HG03066 (cell line): ENCODE measurements at regions not wholly inside any gene's neighbourhood (a gene's known extent, or its start where the extent isn't known, plus 50 kb on each side); places are given as distances from the start of the nearest gene placed in this dataset.
"Not testable (repeated sequence)": the region's sequence is repeated elsewhere in the genome, so short reads cannot be mapped to it uniquely, and the experiment has no call there.

Experiments
- ATAC-seq: cut with Tn5 transposase; IDR thresholded peaks from one replicate; pipeline ENCODE4 v1.9.1; 2021; ENCODE audit warnings: low read depth; ENCODE audit not compliant: unreplicated experiment

- ATAC-seq, result no peak
Measured at GRCh38 chr21:35178098-35178497, 129.0 kb upstream of the RUNX1 start.

DNA sequence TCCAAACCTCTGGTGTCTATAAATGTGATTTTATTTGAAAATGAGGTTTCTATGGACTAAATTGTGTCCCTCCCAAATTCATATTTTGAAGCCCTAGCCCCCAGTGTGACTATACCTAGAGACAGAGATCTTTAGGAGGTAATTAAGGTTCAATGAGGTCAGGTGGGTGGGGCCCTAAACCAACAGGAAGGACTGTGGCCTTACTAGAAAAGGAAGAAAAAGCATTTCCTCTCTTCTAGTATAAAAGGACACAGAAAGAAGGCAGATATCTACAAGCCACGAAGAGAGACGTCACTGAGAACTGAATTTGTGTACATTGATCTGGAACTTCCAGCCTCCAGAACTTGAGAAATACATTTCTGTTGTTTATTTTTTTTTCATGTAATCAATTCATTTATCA is 123.1 kb upstream of the RUNX1 start:
- ATAC-seq, result no peak

DNA sequence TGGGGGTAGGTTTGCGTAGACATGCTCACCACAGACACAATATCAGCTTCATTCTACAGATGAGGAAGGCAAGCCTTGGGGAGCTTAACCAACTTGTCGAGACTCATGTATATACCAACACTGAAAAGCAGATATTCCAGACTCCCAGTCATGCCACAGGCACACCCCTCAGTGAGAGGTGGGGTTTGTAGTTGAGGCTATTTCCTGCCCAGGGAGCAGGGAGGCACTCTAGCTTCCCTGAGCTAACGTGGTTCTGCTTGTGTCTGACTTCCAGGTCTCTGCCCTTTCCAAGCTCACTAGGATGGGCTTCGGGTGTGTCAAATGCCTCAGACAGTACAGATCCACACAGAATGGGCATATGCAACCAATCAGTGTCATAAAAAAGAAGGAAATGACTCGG is 122.3 kb upstream of the RUNX1 start:
- no peak for ATAC-seq

GRCh38 chr21:35170818-35171217 is 121.7 kb upstream of the RUNX1 start:
- ATAC-seq, result no peak

DNA sequence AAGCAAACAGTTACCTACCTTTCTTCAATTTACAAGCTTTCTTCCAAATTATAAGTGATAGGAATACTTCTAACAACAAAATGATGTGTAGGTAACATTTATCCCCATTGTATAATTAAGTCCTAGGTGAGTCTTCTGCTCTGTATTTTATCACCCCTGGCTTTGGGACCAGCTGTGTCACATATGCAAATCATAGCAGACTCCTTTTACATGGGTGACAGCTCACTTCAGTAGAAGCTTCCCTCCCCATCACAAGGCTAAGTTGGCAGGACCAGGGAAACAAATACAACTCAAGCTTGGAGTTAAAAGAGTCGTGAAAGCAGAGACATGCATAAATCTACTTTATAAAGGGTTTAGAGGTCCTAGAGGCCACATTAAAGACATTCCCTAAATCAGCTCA is 121.1 kb upstream of the RUNX1 start:
- no peak for ATAC-seq

GRCh38 chr21:35169574-35169973 is 120.5 kb upstream of the RUNX1 start:
- ATAC-seq, result no peak

- ATAC-seq, result no peak
Measured at GRCh38 chr21:35168735-35169134, 119.6 kb upstream of the RUNX1 start.

- no peak for ATAC-seq
Measured at GRCh38 chr21:35164971-35165483, 115.9 kb upstream of the RUNX1 start.

DNA sequence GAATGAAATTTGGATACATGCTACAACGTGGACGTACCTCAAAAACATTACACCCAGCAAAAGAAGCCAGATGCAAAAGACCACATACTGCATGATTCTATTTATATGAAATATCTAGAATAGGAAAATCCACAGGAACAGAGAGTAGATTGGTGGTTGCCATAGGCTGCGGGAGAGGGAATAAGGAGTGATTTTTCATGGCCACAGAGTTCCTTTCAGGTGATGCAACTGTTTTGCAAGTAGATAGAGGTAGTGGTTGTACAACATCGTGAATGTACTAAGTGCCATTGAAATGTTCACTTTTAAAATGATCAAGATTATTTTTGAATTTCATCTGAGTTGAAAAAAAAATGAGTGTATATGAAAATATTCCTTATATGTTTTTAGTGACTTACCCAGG is 115.3 kb upstream of the RUNX1 start:
- ATAC-seq, result no peak

DNA sequence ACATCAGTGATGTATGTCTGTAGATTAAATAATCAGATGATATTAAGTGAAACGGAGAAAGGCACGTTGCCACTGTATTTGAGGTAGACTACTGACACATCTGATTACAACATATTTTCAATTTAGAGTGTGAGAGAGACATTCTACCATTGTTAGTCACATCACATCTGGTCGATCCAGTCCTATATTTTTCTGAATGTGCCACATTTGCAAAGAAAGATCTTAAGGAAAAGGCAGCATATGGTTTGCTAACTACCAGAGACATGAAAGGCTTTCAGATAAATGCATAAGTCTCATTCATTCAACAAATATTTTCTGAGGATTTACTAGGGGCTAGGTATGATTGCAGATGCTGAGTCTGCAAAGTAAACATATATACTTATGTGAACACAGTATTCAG is 114.3 kb upstream of the RUNX1 start:
- ATAC-seq, result no peak

DNA sequence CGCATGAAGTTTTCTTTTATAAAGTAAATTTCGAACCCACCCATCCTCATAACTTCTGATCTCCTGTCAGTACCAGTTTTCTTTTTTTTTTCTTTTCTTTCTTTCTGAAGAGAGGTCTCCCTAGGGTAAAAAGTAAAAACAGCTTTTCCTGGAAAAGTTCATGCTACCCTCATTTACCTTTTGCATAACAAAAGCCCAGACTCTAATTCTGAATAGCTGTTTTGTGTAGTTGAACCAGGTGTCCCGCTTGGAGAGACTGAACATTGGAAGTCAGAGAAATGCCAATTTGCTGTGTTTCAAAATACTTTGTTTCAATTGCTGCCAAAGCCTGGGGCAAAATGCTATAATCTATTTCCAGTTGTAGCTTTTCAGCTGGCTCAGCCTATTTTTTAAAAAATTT is 113.7 kb upstream of the RUNX1 start:
- ATAC-seq, result no peak

DNA sequence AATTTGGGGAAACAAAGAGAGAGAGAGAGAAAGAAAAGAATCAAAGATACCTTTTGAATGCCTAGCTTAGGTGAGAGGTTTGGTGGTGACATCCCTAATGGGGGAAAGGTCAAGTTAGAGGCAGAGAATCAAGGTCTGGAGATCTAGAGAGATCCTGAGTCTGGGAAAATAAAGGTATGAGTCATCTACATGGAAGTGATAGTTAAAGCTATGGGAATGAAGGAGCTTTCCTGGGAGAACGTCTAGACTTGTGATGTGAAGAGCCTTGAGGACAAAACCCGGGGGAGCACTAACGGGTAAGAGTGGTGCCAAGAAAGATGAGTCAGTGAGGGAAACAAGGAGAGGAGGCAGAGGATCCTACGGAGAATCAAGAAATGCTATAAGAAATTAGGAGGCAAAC is 110.8 kb upstream of the RUNX1 start:
- ATAC-seq, result no peak

GRCh38 chr21:35157374-35157773 is 108.3 kb upstream of the RUNX1 start:
- not testable (repeated sequence) for ATAC-seq

DNA sequence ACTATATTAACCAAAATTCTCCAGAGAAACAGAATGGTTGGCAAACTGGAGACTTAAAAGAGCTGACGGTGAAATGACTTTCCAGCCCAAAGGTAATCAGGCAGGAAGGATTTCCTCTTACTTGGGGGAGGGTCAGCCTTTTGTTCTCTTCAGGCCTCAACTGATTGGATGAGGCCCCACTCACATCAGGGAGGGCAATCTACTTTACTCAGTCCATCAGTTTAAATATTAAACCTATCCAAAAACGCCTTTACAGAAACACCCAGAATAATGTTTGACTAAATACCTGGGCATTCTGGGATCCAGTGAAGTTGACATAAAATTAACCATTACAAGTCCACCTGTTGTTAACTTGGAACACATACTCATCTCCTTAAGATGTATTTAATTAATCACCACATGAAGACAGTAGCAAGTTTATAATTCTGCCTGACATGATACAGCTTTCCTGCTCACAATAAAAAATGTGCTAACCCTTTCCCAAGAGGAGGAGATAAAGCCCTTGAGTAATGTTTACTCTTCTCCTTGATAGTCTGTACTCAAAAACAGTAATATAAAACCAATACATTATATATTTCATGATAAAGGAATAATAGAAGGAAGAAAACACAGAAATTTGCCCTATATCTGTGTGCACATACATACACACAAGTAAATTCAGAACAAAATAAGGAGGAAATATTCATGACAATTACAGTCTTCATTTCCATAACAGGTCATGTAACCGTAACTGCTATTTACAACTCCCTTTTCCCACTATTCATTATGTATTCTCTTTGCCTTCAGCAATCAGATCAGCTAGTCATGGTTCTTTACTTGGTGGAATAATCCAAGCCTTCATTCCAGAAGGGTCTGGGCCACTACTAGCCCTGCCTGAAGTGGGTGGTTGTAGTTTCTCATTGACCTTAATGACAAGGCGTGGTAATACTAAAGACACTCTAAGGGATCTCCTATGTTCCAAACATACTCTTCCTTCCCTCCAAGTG is 107.5 kb upstream of the RUNX1 start:
- ATAC-seq, result no peak

DNA sequence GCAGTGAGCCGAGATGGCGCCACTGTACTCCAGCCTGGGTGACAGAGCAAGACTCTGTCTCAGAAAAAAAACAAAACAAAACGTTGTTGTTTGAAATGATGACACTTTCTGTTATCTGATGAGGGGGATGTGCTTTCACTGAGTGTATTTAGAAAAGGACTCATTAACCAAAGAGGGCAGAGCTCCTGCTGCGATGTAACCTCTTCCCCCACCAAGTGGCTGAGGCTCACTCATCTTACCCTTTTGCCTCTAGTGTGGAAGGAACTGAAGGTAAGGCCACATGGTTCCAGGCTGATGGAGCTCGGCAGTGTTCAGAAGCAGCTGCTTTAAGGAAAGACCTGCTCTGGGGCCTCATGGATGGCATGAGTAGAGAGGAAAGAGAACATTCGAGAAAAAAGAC is 105.7 kb upstream of the RUNX1 start:
- ATAC-seq, result no peak

GRCh38 chr21:35153671-35154070 is 104.6 kb upstream of the RUNX1 start:
- no peak for ATAC-seq

DNA sequence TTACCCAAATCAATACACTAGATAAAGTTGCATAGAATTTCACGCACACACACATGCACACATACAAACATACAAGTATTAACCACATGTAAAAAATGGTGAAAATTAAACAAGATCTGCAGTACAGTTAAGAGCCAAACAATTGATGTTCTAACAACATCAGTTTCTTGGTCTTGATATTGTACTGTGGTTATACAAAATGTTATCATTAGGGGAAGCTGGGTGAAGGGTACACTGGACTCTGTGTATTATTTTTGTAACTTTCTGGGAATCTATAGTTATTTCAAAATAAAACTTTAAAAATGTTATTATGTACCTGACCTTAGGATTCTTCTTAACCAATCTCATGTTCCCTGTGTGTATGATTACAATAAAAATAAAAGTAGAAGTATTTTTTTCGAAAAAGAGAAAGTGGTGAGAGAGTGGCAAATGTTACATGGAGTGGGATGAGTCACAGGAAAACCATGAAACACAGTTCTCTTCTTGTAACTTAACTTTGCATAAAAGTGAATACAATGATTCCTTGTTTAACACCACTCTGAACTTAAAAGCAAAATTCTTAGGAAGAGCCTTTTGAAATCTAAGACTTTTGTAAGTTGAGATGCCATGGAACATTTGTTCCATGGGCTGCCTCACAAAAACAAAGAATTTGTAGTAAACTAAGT is 101.6 kb upstream of the RUNX1 start:
- ATAC-seq, result no peak

GRCh38 chr21:35149698-35150097 is 100.6 kb upstream of the RUNX1 start:
- ATAC-seq, result no peak

GRCh38 chr21:35147439-35147838 is 98.3 kb upstream of the RUNX1 start:
- no peak for ATAC-seq

GRCh38 chr21:35145626-35146233 is 96.6 kb upstream of the RUNX1 start:
- no peak for ATAC-seq

- ATAC-seq, result no peak
Measured at GRCh38 chr21:35144978-35145377, 95.9 kb upstream of the RUNX1 start.
